Neural crest cell (in vitro differentiated cells): ENCODE measurements at regions not wholly inside any gene's neighbourhood (a gene's known extent, or its start where the extent isn't known, plus 50 kb on each side); places are given as distances from the start of the nearest gene placed in this dataset.

Experiments used
- DNase-seq: peaks from one replicate; pipeline ENCODE4 v3.0.0; 2021; ENCODE audit warnings: low read depth, mixed read lengths, low spot score
- H3K27ac Mint-ChIP-seq: one replicate; pipeline ENCODE4 v1.8.0; 2021; ENCODE audit warnings: mild to moderate bottlenecking, mixed read lengths; ENCODE audit not compliant: unreplicated experiment
- H3K27me3 Mint-ChIP-seq: 2 replicates; pipeline ENCODE4 v1.8.0; 2021; ENCODE audit warnings: low read depth, mild to moderate bottlenecking, mixed read lengths
- H3K36me3 Mint-ChIP-seq: 2 replicates; pipeline ENCODE4 v1.8.0; 2021; ENCODE audit warnings: low read depth, mild to moderate bottlenecking, mixed read lengths
- H3K4me1 Mint-ChIP-seq: 2 replicates; pipeline ENCODE4 v1.8.0; 2021; ENCODE audit warnings: mixed read lengths
- H3K4me3 Mint-ChIP-seq: one replicate; pipeline ENCODE4 v1.8.0; 2021; ENCODE audit warnings: mild to moderate bottlenecking, mixed read lengths
- H3K9me3 Mint-ChIP-seq: 2 replicates; pipeline ENCODE4 v1.8.0; 2021; ENCODE audit warnings: mixed read lengths
- TF ChIP-seq, protein P1 (sequence below): fragments of 200-600 bp; sonication (generic); conservative IDR thresholded peaks from 2 replicates; pipeline ENCODE4 v1.5.0; 2021; ENCODE audit warnings: antibody characterized with exemption, mild to moderate bottlenecking

DNA sequence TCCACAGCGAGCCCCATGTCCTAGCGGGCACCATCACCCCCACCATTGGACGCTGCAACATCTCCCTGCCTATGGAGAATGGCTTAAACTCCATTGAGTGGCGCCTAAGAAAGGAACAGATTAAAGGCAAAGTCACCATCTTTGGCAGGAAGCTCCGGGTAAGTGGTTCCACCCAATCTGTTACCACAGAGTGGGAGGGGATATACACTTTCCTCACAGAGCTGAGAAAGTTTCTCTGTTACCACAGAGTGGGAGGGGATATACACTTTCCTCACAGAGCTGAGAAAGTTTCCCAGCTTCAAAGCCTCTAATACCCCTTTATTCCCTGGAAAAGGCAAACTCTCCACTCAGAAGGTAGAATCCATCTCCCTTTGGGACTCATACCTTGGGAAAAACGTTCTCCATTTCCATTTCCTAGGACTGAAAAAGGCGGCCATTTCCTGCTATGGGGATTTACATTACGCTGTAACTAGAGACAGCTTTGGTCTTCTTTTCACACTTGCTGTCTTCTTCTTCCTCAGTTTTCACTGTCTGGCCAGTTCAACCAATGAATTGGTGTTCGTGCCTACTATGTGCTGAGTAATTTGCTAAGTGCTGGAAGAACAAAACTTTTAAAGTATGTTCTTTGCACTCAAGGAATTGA lies 63.4 kb upstream of the WWC1 start:
- Mint-ChIP-seq H3K36me3 (peaks cover 2% of the 10 kb centered on the region), H3K4me1 (no peaks in the 10 kb centered on the region), H3K4me3 (no peak overlapping the region), H3K27me3 (no peaks in the 10 kb centered on the region), H3K27ac (no peak overlapping the region), H3K9me3 (no peaks in the 10 kb centered on the region)
- TF ChIP-seq, protein P1, sequence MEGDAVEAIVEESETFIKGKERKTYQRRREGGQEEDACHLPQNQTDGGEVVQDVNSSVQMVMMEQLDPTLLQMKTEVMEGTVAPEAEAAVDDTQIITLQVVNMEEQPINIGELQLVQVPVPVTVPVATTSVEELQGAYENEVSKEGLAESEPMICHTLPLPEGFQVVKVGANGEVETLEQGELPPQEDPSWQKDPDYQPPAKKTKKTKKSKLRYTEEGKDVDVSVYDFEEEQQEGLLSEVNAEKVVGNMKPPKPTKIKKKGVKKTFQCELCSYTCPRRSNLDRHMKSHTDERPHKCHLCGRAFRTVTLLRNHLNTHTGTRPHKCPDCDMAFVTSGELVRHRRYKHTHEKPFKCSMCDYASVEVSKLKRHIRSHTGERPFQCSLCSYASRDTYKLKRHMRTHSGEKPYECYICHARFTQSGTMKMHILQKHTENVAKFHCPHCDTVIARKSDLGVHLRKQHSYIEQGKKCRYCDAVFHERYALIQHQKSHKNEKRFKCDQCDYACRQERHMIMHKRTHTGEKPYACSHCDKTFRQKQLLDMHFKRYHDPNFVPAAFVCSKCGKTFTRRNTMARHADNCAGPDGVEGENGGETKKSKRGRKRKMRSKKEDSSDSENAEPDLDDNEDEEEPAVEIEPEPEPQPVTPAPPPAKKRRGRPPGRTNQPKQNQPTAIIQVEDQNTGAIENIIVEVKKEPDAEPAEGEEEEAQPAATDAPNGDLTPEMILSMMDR, result no peak
- no peak for DNase-seq

DNA sequence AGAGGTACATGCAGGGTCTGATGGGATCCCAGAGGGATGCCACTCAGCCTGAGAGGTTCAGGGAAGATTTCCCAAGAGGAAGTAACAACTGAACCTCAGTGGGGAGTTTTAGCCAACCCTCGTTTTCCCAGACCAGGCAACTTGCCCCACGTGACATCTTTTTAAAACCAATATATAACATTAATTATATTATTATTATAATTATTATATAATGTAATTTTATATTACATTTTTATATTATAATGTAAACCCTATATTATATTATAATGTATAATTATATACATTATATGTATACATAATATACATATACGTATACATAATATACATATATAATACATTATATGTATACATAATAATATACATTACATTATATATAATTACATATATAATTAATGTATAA lies 62.8 kb upstream of the WWC1 start:
- DNase-seq, result no peak
- Mint-ChIP-seq H3K36me3 (peaks cover 2% of the 10 kb centered on the region), H3K9me3 (no peaks in the 10 kb centered on the region), H3K27me3 (no peaks in the 10 kb centered on the region), H3K27ac (no peak overlapping the region), H3K4me1 (no peaks in the 10 kb centered on the region), H3K4me3 (no peak overlapping the region)
- TF ChIP-seq, protein P1, result no peak

GRCh38 chr5:168234133-168234532 lies 57.3 kb upstream of the WWC1 start:
- Mint-ChIP-seq H3K4me1 (peaks cover 5% of the 10 kb centered on the region), H3K4me3 (no peak overlapping the region), H3K27ac (no peak overlapping the region), H3K27me3 (no peaks in the 10 kb centered on the region), H3K9me3 (no peaks in the 10 kb centered on the region), H3K36me3 (peaks cover 2% of the 10 kb centered on the region)
- TF ChIP-seq, protein P1, result no peak
- no peak for DNase-seq

DNA sequence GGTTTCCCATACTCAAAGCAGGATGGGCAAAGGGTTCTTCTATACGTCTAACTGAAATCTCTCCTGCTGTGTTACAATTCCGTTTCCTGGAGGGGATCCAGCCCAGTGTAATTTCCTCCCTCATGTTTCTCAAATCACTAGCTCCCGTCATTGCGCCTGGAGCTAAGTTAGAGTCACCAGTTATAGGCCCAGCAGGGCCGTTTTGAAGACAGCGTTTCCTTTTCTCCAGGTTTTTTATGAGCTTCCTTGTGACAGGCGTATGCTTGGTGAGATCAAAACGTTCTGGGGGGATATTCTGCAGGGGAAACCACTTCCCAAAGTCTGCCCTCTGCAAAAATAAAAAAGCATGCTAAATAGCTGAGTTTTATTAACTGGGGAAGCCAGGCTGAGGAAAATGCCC lies 53.0 kb upstream of the WWC1 start:
- Mint-ChIP-seq H3K36me3 (peaks cover 2% of the 10 kb centered on the region), H3K4me1 (peaks cover 5% of the 10 kb centered on the region), H3K27ac (no peak overlapping the region), H3K9me3 (no peaks in the 10 kb centered on the region), H3K27me3 (no peaks in the 10 kb centered on the region), H3K4me3 (no peak overlapping the region)
- DNase-seq, result no peak
- TF ChIP-seq, protein P1, result no peak

- Mint-ChIP-seq H3K36me3 (peaks cover 2% of the 10 kb centered on the region), H3K9me3 (no peaks in the 10 kb centered on the region), H3K4me3 (no peak overlapping the region), H3K27me3 (no peaks in the 10 kb centered on the region), H3K4me1 (peaks cover 5% of the 10 kb centered on the region), H3K27ac (no peak overlapping the region)
- TF ChIP-seq, protein P1, result no peak
- DNase-seq, result no peak
These were observed 52.1 kb upstream of the WWC1 start for GRCh38 chr5:168239325-168239724.
